ENCODE measurements at regions not wholly inside any gene's neighbourhood (a gene's known extent, or its start where the extent isn't known, plus 50 kb on each side); places are given as distances from the start of the nearest gene placed in this dataset.
A peak's percentile ranks its signal among the peaks of the same experiment; 100 is the strongest.

DNA sequence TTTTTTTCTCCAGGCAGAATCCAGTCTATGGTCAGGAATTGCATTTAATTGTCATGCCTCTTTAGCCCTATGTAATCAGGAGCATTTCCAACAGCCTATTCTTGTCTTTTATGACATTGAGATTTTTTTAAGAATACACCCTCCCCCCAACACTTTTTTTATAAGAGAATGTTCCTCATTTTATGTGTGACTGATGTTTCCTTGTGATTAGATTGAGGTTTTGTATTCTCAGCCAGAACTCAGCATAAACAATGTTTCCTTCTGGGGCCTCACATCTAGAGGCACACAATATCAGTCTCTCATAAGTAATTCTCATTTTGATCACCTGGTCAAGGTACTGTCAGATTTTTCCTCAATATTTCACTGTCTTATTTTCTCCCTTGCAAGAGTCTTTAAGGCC lies 193.4 kb upstream of the PDE1C start:
- Histone ChIP-seq H3K36me3 (no peaks in the 10 kb centered on the region), H3K27ac (no peak overlapping the region), H3K9me3 (replicated peaks) (no peaks in the 10 kb centered on the region), H3K27me3 (peaks cover 13% of the 10 kb centered on the region), H3K4me1 (no peaks in the 10 kb centered on the region), H3K4me3 (no peak overlapping the region)
- no peak for DNase-seq

DNA sequence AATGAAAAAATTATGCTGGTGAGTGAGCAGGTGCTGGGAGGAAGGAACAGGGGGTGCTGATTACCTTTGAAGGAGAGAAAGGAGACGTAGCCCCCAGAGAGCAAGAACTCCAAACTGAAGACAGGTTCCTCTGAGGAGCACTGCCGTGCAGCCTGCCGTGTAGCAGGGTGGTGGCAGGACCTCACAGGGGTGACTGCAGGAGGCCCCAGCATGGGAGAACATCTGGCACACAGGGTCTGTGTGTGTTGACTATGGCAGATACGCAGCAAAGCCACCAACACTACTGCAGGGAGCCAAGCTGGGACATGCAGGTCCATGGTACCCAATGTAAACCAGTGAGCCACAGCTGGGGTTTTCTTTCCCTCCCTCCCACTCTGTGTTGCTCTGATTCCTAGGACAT lies 192.1 kb upstream of the PDE1C start:
- Histone ChIP-seq H3K4me1 (no peaks in the 10 kb centered on the region), H3K9me3 (replicated peaks) (no peaks in the 10 kb centered on the region), H3K36me3 (no peaks in the 10 kb centered on the region), H3K4me3 (no peak overlapping the region), H3K27me3 (no peaks in the 10 kb centered on the region), H3K27ac (no peak overlapping the region)
- no peak for DNase-seq

GRCh38 chr7:32259931-32260596 lies 189.9 kb upstream of the PDE1C start:
- H3K9me3 ChIP-seq (replicated peaks): no peaks in the 10 kb centered on the region
- H3K4me3 ChIP-seq: no peak overlapping the region
- no peak overlapping the region for H3K27ac ChIP-seq
- H3K36me3 ChIP-seq: no peaks in the 10 kb centered on the region
- H3K27me3 ChIP-seq: no peaks in the 10 kb centered on the region
- no peak for DNase-seq
- H3K4me1 ChIP-seq: peaks cover 8% of the 10 kb centered on the region

DNA sequence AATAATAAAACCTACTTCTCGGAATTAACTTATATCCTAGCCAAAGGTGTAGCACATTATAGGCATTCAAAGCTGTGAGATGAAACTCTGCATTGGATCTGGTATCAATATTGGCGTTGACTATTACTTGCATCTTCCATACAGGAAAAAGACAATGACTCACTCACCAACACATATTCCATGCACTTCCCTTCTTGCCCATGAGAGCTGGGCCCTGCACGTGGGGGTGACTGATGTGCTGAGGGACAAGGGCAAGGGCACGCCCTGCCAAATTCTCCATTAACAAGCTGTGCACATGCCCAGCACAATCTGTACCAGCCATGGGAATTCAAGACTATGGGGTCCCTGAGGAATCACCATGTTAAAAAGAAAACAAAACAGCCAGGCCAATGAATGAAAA lies 188.1 kb upstream of the PDE1C start:
- Histone ChIP-seq H3K36me3 (no peaks in the 10 kb centered on the region), H3K27me3 (no peaks in the 10 kb centered on the region)

DNA sequence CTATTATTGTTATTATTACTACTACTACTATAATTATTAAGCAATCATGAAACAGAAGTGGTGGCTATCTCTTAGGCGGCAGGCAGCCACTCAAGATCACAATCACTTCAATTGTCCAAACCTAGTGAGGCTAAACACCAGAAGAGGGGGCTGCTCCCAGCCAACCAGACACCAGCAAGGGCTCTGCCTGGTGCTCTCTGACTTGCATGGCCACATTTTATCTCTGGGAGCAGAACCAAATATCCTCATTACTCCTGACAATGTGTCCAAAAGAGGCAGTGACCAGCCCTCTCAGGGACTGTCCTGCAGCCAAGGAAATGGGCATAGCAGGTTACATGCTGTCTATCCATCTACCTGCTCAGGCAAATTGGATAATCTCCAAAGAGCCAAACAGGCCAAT lies 187.4 kb upstream of the PDE1C start:
- no peak overlapping the region for H3K27ac ChIP-seq
- H3K4me3 ChIP-seq: no peak overlapping the region
- H3K4me1 ChIP-seq: peaks cover 8% of the 10 kb centered on the region
- DNase-seq: no peak
- H3K27me3 ChIP-seq: no peaks in the 10 kb centered on the region
- H3K36me3 ChIP-seq: no peaks in the 10 kb centered on the region
- no peaks in the 10 kb centered on the region for H3K9me3 ChIP-seq (replicated peaks)

More for the DNA sequence above, 188.1 kb upstream of the PDE1C start:
- no peak for DNase-seq
- no peak overlapping the region for H3K4me3 ChIP-seq
- H3K9me3 ChIP-seq (replicated peaks): no peaks in the 10 kb centered on the region
- H3K4me1 ChIP-seq: peaks cover 8% of the 10 kb centered on the region
- no peak overlapping the region for H3K27ac ChIP-seq

DNA sequence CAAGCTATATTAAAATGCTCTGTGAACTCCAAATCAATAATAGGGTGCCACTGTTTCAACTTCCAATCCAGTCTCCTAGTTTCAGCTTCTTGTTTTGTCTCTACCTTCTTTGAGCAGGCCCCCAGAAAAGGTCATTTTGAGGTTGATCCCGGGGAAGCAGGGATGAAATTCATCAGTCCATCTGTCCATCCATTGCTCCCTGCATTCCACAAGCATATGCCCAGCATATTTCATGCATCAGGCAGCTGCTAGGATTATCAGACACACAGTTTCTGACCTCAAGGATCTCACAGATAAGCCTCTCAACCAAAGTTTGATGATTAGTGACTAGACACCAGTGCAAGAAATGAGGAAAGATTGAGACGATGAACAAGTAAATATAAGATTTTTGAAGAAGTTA lies 186.6 kb upstream of the PDE1C start:
- no peaks in the 10 kb centered on the region for H3K27me3 ChIP-seq
- peak; percentile 25 to 40 for DNase-seq
- peaks cover 8% of the 10 kb centered on the region for H3K4me1 ChIP-seq
- H3K27ac ChIP-seq: peak overlapping the region; percentile 18; the same call in 1 of the 2 replicates
- H3K9me3 ChIP-seq (replicated peaks): no peaks in the 10 kb centered on the region
- no peaks in the 10 kb centered on the region for H3K36me3 ChIP-seq
- no peak overlapping the region for H3K4me3 ChIP-seq

DNA sequence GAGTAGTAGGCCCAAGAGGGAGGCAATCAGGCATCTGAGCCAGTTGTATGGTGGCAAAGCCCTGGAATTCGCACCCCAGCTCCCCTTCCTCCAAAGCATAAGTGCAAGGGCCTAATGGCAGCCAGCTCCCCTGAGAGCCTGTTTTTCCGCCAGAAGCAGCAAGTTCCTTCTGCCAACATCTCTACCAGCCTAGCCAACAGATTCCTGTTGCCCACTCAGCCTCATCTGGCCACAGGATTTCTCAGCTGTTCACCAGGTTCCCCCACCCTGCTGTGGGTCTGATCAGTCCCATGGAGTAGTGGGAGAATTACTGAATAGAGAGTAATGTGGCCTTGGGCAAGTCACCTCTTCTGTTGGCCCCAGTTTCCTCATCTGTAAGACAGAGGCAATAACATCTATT lies 186.2 kb upstream of the PDE1C start:
- peaks cover 8% of the 10 kb centered on the region for H3K4me1 ChIP-seq
- H3K27ac ChIP-seq: peak overlapping the region; percentile 18; the same call in 1 of the 2 replicates
- no peaks in the 10 kb centered on the region for H3K36me3 ChIP-seq
- no peaks in the 10 kb centered on the region for H3K9me3 ChIP-seq (replicated peaks)
- H3K27me3 ChIP-seq: no peaks in the 10 kb centered on the region
- H3K4me3 ChIP-seq: no peak overlapping the region
- DNase-seq: peak in 1 of 2 experiments; percentile 26

DNA sequence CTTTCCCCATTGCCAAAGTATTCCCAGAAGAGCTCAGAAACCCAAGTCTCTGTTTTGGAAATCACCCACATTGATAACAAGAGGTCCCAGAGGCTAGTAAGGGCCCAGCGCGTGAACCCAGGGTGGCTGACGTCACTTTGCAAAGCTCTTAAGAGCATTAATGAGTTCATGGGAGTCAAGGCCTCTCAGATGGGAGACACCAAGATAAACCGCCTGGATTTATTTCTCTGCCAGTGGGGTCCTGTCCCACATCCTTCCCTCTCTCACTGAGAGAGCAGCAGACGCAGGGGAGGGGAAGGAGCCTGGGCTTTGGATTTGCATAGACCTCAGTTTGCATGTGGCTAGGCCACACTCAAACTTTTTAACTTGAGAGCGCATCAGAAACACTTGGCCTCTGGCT lies 184.8 kb upstream of the PDE1C start:
- Histone ChIP-seq H3K36me3 (no peaks in the 10 kb centered on the region), H3K9me3 (replicated peaks) (no peaks in the 10 kb centered on the region), H3K4me1 (peaks cover 8% of the 10 kb centered on the region), H3K4me3 (no peak overlapping the region), H3K27ac (no peak overlapping the region), H3K27me3 (no peaks in the 10 kb centered on the region)
- DNase-seq: no peak

GRCh38 chr7:32253299-32253698 lies 183.1 kb upstream of the PDE1C start:
- no peaks in the 10 kb centered on the region for H3K36me3 ChIP-seq
- H3K27ac ChIP-seq: no peak overlapping the region
- no peak for DNase-seq
- no peaks in the 10 kb centered on the region for H3K9me3 ChIP-seq (replicated peaks)
- no peak overlapping the region for H3K4me3 ChIP-seq
- H3K4me1 ChIP-seq: peaks cover 8% of the 10 kb centered on the region
- no peaks in the 10 kb centered on the region for H3K27me3 ChIP-seq

DNA sequence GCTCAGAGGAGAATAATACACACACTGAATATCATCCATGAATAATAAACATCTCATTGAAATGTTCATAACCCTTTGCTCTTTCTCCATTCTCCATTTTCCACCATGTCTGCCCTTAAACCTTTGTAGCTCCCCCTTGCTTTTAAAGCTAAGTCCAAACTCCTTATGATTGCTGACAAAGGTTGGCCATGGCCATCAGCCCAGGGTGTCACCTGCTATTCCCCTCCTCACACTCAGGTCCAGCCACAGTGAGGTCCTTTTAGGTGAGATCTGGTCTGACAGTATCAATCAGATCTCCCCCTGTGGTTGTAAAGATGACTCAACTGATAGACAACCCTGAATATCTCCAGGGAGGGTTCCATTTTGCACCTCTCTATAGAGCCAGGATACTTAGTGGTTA lies 181.5 kb upstream of the PDE1C start:
- Histone ChIP-seq H3K36me3 (no peaks in the 10 kb centered on the region), H3K27ac (no peak overlapping the region), H3K27me3 (no peaks in the 10 kb centered on the region), H3K4me1 (peaks cover 8% of the 10 kb centered on the region), H3K4me3 (no peak overlapping the region), H3K9me3 (replicated peaks) (no peaks in the 10 kb centered on the region)
- no peak for DNase-seq

DNA sequence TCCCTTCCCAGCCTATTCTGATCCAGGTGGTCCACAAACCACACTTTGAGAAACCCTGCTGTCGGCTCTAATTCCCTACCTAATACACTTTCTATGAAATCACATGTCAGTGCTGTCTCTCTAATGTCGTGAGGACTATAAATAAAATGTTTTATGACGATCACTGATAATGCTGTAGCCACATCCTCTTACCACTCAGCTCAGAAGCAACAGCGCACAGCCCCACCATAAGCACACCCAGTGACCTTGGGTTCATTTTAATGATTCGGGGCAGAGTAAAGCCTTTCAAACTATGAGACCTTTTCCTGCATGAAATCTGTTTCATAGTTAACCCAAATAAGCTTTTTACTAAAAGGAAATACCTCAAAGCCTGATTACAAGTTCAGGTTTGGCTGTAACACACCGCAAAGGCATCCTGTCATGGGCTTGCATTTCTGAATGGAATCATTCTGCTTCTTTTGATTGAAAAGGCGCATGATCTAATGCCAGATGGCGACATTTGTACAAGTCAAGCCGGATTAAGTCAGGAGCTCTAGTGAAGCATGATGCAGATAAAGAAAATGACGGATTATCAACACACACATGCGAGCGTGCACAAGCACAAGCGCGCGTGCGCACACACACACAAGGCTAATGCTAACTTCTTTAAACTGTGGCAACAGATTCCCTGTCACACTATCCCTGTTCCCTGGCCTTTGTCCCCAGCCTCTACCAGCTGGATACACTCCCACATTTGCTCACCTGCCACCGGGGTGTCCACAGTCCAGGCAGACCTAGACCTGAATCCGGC lies 180.5 kb upstream of the PDE1C start:
- no peak for DNase-seq
- Histone ChIP-seq H3K9me3 (replicated peaks) (no peaks in the 10 kb centered on the region), H3K4me1 (peaks cover under 1% of the 10 kb centered on the region), H3K4me3 (no peak overlapping the region), H3K36me3 (no peaks in the 10 kb centered on the region), H3K27me3 (no peaks in the 10 kb centered on the region), H3K27ac (no peak overlapping the region)

DNA sequence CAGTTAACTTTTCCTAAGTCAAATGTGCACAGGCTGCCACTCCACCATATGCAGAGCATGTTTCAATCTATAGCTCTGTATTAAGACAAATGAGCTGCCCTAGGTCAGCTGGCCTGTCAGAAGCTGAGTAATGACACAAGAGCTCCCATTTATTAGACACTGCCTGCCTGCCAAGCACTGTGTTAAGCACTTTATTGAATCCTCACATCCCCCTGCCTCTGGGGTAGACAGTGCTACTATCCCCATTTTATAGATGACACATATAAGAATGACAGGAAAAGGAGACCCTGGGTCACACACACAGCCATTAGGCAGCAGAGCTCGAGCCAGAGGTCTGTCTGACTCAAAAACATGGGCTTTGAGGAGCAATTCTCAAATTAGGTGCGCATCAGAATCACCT lies 179.8 kb upstream of the PDE1C start:
- Histone ChIP-seq H3K4me3 (no peak overlapping the region), H3K4me1 (no peaks in the 10 kb centered on the region; the same call in 1 of the 2 replicates), H3K27me3 (no peaks in the 10 kb centered on the region), H3K27ac (no peak overlapping the region), H3K36me3 (no peaks in the 10 kb centered on the region), H3K9me3 (replicated peaks) (no peaks in the 10 kb centered on the region)
- no peak for DNase-seq

GRCh38 chr7:32248522-32248921 lies 178.3 kb upstream of the PDE1C start:
- H3K4me1 ChIP-seq: no peaks in the 10 kb centered on the region
- H3K27ac ChIP-seq: no peak overlapping the region
- no peak for DNase-seq
- H3K27me3 ChIP-seq: peaks cover 5% of the 10 kb centered on the region; the same call in 1 of the 2 replicates
- no peak overlapping the region for H3K4me3 ChIP-seq
- no peaks in the 10 kb centered on the region for H3K9me3 ChIP-seq (replicated peaks)
- H3K36me3 ChIP-seq: no peaks in the 10 kb centered on the region

- Histone ChIP-seq H3K27ac (no peak overlapping the region), H3K4me3 (no peak overlapping the region), H3K4me1 (no peaks in the 10 kb centered on the region), H3K9me3 (replicated peaks) (no peaks in the 10 kb centered on the region), H3K27me3 (peaks cover 10% of the 10 kb centered on the region; the same call in 1 of the 2 replicates), H3K36me3 (no peaks in the 10 kb centered on the region)
- DNase-seq: no peak
Observed at GRCh38 chr7:32244806-32245345, 174.7 kb upstream of the PDE1C start.

GRCh38 chr7:32243687-32244290 lies 173.6 kb upstream of the PDE1C start:
- Histone ChIP-seq H3K36me3 (no peaks in the 10 kb centered on the region), H3K27me3 (peaks cover 10% of the 10 kb centered on the region; the same call in 1 of the 2 replicates), H3K4me3 (no peak overlapping the region), H3K27ac (no peak overlapping the region), H3K9me3 (replicated peaks) (no peaks in the 10 kb centered on the region), H3K4me1 (no peaks in the 10 kb centered on the region)
- DNase-seq: no peak
